KMS-11 (cell line): ENCODE measurements at regions not wholly inside any gene's neighbourhood (a gene's known extent, or its start where the extent isn't known, plus 50 kb on each side); places are given as distances from the start of the nearest gene placed in this dataset.

ENCODE experiments used
- H2AFZ ChIP-seq: fragments of 200-600 bp; sonication (generic); 2 replicates; pipeline ENCODE4 v1.6.1; 2016; ENCODE audit warnings: antibody characterized with exemption, mixed run types, low read depth
- H3K27ac ChIP-seq: fragments of 200-600 bp; sonication (generic); 2 replicates; pipeline ENCODE4 v1.6.1; 2016; ENCODE audit warnings: mild to moderate bottlenecking, mixed run types
- H3K27me3 ChIP-seq: fragments of 200-600 bp; sonication (generic); 2 replicates; pipeline ENCODE4 v1.6.1; 2017; ENCODE audit warnings: mild to moderate bottlenecking, low read depth, mixed run types, moderate library complexity; ENCODE audit not compliant: insufficient read depth
- H3K36me3 ChIP-seq: fragments of 200-600 bp; sonication (generic); 2 replicates; pipeline ENCODE4 v1.6.1; 2017; ENCODE audit warnings: mild to moderate bottlenecking, mixed run types; ENCODE audit not compliant: insufficient read depth
- H3K4me1 ChIP-seq: fragments of 200-600 bp; sonication (generic); 2 replicates; pipeline ENCODE4 v1.6.1; 2016; ENCODE audit warnings: mild to moderate bottlenecking, low read depth, mixed run types; ENCODE audit not compliant: poor library complexity, severe bottlenecking
- H3K4me2 ChIP-seq: fragments of 200-600 bp; sonication (generic); 2 replicates; pipeline ENCODE4 v1.7.0; 2016; ENCODE audit warnings: mild to moderate bottlenecking, mixed run types
- H3K4me3 ChIP-seq: fragments of 200-600 bp; sonication (generic); IDR thresholded peaks from 2 replicates; pipeline ENCODE4 v1.6.1; 2017; ENCODE audit warnings: low read depth, low read length, mixed read lengths; ENCODE audit not compliant: insufficient read depth
- H3K79me2 ChIP-seq: fragments of 200-600 bp; sonication (generic); 2 replicates; pipeline ENCODE4 v1.6.1; 2016; ENCODE audit warnings: low read depth, mixed run types; ENCODE audit not compliant: insufficient read depth
- H3K9ac ChIP-seq: fragments of 200-600 bp; sonication (generic); 2 replicates; pipeline ENCODE4 v1.6.1; 2016; ENCODE audit warnings: mild to moderate bottlenecking, mixed run types
- H4K20me1 ChIP-seq: fragments of 200-600 bp; sonication (generic); 2 replicates; pipeline ENCODE4 v1.6.1; 2016; ENCODE audit warnings: mild to moderate bottlenecking, mixed run types; ENCODE audit not compliant: insufficient read depth
- TF ChIP-seq, protein P1 (sequence below): fragments of 200-600 bp; sonication (generic); conservative IDR thresholded peaks from 2 replicates; pipeline ENCODE4 v1.6.1; 2017; ENCODE audit warnings: low read depth, mild to moderate bottlenecking, antibody characterized with exemption, low read length, moderate library complexity, mixed read lengths

GRCh38 chr12:93116632-93117031 lies 187.5 kb upstream of the EEA1 start:
- H3K9ac ChIP-seq, result no peak overlapping the region

DNA sequence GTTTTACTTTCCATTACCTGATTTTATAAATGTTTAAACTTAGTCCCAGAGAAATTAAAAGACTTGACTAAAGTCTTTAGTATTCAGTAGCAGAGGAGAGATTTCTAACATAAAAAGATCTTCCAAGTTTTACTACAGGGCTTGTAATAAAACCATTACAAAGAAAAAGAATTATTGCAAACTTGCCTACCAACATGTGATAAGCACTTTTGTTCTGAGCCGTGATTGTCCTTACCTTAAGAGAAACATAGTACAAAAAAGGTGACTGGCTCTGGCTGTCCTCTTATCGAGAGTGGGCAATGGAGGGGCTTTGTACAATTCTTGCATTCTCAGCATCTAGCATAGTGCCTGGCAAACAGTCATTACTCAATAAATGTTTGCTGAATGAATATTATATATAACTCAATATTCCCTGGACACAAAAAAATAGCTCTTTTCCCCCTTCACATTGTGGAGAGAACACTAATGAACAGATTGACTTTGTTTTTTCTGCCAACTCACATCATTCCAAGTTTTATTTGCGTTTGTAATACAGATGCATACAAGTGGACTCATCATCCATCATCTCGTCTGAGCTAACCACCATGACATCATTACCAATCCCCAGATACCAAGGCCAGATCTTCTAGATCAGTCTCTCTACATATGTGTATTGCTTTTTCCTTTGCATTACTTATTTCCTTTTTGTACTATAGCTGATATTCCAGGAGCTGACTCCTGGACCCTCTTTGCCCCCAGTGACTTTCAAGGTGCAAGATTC lies 192.8 kb upstream of the EEA1 start:
- Histone ChIP-seq H3K4me1 (peaks cover 21% of the 10 kb centered on the region), H3K27me3 (no peaks in the 10 kb centered on the region), H4K20me1 (no peaks in the 10 kb centered on the region), H3K27ac (no peak overlapping the region), H3K79me2 (no peaks in the 10 kb centered on the region), H2AFZ (no peak overlapping the region), H3K9ac (no peak overlapping the region), H3K4me2 (no peak overlapping the region), H3K36me3 (no peaks in the 10 kb centered on the region), H3K4me3 (no peak overlapping the region)
- TF ChIP-seq, protein P1, sequence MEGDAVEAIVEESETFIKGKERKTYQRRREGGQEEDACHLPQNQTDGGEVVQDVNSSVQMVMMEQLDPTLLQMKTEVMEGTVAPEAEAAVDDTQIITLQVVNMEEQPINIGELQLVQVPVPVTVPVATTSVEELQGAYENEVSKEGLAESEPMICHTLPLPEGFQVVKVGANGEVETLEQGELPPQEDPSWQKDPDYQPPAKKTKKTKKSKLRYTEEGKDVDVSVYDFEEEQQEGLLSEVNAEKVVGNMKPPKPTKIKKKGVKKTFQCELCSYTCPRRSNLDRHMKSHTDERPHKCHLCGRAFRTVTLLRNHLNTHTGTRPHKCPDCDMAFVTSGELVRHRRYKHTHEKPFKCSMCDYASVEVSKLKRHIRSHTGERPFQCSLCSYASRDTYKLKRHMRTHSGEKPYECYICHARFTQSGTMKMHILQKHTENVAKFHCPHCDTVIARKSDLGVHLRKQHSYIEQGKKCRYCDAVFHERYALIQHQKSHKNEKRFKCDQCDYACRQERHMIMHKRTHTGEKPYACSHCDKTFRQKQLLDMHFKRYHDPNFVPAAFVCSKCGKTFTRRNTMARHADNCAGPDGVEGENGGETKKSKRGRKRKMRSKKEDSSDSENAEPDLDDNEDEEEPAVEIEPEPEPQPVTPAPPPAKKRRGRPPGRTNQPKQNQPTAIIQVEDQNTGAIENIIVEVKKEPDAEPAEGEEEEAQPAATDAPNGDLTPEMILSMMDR, result no peak

More at GRCh38 chr12:93116632-93117031, 187.5 kb upstream of the EEA1 start:
- TF ChIP-seq, protein P1, result no peak
- Histone ChIP-seq H3K79me2 (no peaks in the 10 kb centered on the region), H4K20me1 (no peaks in the 10 kb centered on the region), H3K27ac (no peak overlapping the region), H3K4me3 (no peak overlapping the region), H3K4me2 (no peak overlapping the region), H3K36me3 (no peaks in the 10 kb centered on the region), H3K27me3 (no peaks in the 10 kb centered on the region), H3K4me1 (no peaks in the 10 kb centered on the region), H2AFZ (no peak overlapping the region)

DNA sequence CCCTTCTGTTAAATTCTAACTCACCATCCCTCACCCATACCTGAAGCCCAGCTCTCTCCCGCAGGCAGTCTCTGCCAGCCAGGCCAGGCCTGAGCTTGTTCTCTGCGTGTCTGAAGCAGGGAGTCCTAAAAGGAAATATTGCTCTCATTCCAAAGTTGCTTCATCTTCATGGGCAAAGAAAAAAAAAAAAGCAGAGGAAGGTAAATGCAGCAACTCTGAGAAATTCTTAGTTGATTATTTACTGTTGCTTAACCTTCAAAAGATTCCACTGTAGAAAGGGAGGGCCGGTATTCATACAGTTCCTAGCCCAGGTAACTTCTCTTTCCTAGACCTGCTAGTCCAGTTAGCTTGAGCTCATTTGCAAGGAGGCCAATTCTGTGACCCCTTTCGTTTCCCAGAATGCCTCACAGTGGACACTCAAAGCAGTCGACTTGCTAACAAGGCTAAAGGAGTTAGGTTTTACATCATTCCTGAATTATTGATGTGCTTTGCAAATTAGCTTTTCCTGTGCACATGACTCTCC lies 193.5 kb upstream of the EEA1 start:
- TF ChIP-seq, protein P1, result no peak
- H3K4me3 ChIP-seq, result no peak overlapping the region
- H2AFZ ChIP-seq, result no peak overlapping the region
- no peak overlapping the region for H3K27ac ChIP-seq
- H3K4me2 ChIP-seq, result no peak overlapping the region
- H3K9ac ChIP-seq, result no peak overlapping the region
- H3K4me1 ChIP-seq, result peaks cover 21% of the 10 kb centered on the region
- no peaks in the 10 kb centered on the region for H3K79me2 ChIP-seq
- H4K20me1 ChIP-seq, result no peaks in the 10 kb centered on the region
- no peaks in the 10 kb centered on the region for H3K36me3 ChIP-seq
- no peaks in the 10 kb centered on the region for H3K27me3 ChIP-seq

DNA sequence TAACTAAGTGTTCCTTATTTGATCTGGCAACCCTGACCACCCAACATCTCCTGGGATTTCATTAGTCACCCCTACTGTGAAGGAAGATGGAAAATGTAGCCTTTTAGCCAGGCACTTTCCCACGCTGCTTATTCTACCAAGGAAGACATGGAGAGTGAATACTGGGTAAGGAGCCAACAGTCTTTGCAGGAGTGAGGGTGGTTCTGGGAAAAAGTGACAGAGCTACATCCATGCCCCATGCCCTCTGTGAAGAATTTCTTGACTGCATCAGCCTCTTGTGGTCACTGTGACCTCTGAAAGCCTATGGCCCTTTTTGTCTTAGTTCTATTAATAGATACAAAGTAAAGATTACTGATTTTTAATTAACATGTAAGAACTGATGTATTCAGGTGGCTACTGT lies 196.0 kb upstream of the EEA1 start:
- no peaks in the 10 kb centered on the region for H3K79me2 ChIP-seq
- TF ChIP-seq, protein P1, result no peak
- no peak overlapping the region for H3K27ac ChIP-seq
- H3K36me3 ChIP-seq, result no peaks in the 10 kb centered on the region
- no peaks in the 10 kb centered on the region for H3K27me3 ChIP-seq
- H3K4me1 ChIP-seq, result peaks cover 22% of the 10 kb centered on the region
- H3K9ac ChIP-seq, result no peak overlapping the region
- H3K4me3 ChIP-seq, result no peak overlapping the region
- H4K20me1 ChIP-seq, result no peaks in the 10 kb centered on the region
- H2AFZ ChIP-seq, result no peak overlapping the region
- peak overlapping the region; percentile 54 for H3K4me2 ChIP-seq
